ENCODE measurements at regions not wholly inside any gene's neighbourhood (a gene's known extent, or its start where the extent isn't known, plus 50 kb on each side); places are given as distances from the start of the nearest gene placed in this dataset.
"Not testable (repeated sequence)": the region's sequence is repeated elsewhere in the genome, so short reads cannot be mapped to it uniquely, and the experiment has no call there.

DNA sequence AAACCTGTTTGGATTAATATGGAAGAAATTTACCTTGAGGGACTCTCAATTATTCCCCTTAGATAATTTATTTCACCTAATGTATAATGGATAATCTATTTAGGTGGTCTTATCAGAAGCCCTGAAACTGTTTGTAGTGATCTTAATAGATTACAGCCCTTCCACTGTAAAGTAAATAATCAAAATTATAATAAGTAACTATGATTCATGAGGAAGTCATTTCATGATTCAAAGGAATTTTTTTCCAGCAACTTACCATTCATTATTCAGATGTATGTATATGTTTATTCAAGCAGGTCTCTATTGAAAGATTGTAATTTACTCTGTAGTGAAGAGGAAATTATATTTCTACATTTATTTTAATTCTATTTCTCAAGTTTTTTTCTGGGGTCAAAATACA lies 250.6 kb upstream of the ROBO1 start:
- DNase-seq: no peak

DNA sequence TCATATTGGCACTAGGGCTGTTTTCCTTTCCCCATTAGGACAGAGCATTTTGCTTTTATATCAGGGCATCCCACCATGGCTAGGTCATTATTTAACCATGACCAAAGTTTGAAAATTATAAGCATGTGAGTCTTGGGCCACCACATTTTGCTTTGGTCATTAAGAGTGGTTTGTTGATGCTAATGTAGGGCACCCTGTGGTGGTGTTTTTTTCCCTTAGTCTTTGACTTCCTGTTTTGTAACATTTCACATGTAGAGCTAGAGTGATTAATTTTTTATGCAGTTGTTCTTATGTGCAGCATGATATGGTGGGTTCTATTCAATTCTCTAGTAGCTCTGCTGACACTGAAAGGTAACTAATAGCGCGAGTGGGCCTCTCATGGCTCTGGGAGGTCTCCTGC lies 249.6 kb upstream of the ROBO1 start:
- no peak for DNase-seq

DNA sequence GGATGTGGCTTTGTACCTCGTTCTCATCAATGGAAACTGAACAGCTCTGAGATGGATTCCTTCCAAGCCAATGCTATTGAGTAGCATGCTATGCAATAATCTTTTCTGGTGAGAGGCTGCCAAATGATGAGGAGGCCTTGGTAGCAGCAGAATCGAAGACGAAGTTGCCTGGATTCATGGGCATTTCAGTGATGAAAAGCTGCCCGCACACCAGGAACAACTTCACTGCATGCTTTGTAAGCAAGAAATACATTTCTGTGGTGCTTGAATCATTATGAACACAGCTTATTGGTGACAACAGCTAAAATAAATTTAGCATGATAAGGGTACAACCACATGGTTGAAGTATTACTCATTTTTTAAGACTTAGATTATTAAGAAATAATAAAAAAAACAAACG lies 246.8 kb upstream of the ROBO1 start:
- DNase-seq: no peak

- DNase-seq: no peak
These were observed 242.3 kb upstream of the ROBO1 start for GRCh38 chr3:80010021-80010571.

DNA sequence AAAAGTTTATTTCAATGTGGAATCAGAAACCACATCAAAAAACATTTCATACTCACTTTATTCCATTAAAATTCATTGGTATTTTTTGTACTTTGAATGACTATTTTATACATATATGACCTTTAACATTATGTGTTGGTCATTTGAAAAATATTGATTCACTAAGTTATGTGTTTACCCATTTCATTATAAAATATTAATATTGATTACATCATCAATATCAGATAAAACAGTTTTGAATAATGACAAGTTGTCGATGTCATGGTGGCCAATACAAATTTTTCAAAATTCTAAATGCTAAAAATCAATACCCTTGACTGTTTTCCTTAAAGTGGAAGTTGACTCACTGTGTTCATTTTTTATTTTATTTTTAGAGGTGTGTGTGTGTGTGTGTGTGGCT lies 239.7 kb upstream of the ROBO1 start:
- no peak for DNase-seq

DNA sequence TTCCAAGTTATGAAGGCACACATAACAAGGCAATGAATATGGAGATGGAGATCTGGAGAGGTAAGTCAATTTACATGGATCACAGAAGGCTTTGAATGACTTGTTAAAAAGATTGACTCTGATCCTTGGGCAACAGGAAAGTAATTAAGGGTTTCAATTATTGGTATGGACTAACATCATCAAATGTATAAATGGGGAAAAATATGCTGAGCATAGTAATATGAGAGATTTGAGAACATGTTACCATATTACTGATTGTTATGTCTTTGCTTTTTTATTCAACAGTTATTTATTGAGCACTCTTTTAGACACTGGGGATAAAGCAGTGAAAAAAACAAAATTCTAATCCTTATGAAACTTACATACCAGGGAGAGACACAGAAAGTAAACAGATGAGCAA lies 238.5 kb upstream of the ROBO1 start:
- no peak for DNase-seq

- DNase-seq: no peak
These were observed 232.2 kb upstream of the ROBO1 start for GRCh38 chr3:80000022-80000421.

- no peak for DNase-seq
These were observed 226.6 kb upstream of the ROBO1 start for GRCh38 chr3:79994397-79994796.

- no peak for DNase-seq
These were observed 218.5 kb upstream of the ROBO1 start for GRCh38 chr3:79986338-79986737.

- no peak for DNase-seq
These were observed 218.0 kb upstream of the ROBO1 start for GRCh38 chr3:79985816-79986215.

DNA sequence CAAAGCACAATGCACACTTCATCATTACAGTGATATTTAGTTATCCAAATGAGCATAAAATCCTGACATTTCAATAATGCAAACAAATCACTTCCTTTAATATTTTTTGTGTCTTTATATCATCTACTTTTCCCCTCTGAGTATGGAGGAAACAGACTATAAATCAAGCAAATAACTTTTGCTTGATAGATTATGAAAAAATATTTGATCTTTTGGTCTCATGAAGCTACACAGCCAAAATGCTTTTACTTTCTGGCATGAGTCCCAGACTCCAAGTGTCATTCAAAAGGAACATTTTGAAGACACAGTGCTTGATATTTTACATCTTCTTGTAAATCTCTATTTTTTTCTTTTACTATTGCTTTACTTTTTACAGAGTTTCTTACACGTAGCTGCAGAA lies 215.3 kb upstream of the ROBO1 start:
- DNase-seq: no peak

GRCh38 chr3:79979990-79980389 lies 212.2 kb upstream of the ROBO1 start:
- no peak for DNase-seq

GRCh38 chr3:79976466-79976865 lies 208.7 kb upstream of the ROBO1 start:
- no peak for DNase-seq

DNA sequence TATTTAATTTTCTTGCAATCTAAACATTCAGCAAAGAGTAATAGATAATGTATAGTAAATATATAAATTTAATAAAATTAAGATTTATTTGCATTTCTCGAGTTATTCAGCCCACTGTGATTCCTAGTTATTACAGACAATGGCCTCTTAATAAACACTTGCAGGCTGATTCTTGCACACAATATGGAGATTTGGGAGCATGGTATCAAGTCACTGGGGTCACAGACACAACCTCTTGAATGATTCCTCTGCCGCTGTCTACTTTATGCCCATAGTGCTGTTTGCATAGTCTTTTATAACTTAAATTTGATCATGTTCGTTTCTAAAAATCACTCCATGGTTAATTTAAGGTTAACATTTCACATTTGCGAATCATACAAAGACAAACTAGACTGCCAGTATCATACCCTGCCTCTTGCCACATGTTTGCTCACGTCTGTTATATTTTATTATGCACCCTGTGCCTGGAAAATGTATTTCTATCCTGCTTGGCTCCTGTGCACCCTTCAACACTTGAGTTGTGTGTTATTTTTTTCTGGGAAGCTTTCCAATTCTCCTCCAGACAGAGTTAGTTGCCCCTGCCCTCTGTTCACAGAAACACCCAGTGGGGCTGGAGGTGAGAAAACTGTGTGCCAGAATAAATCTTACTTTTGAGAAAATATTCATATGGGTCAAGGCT lies 206.3 kb upstream of the ROBO1 start:
- DNase-seq: no peak

DNA sequence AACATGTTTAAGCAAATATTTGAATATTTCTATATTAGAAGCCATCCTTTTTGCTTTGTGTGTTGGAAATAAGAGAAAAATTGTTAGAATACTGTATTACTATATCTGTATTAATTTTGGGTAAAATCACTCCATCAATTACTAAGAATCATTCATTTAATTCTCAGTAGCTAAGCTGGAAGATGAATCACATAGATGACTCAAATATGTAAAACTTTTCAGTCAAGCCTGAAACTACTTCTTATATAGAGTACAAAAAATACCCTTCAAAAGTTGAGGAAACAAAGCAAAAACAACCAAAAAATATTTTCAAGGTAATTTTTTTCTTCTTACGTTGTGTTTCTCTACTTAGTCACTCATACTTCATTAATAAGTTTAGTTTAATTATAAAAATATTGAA lies 205.7 kb upstream of the ROBO1 start:
- DNase-seq: no peak

DNA sequence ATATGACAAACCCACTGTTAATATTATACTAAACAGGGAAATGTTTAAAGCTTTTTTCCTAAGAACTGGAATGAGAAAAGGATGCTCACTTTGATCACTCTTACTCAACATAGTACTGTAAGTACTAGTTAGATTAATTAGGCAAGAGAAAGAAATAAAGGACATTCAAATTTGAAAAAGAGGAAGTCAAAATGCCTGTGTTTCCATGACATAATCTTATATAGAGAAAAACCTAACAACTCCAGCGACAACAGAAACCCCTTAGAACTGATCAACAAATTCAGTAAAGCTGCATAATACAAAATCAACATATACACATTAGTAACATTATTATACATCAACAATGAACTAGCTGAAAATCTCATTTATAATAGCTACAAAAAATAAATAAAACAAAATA lies 200.6 kb upstream of the ROBO1 start:
- DNase-seq: no peak

DNA sequence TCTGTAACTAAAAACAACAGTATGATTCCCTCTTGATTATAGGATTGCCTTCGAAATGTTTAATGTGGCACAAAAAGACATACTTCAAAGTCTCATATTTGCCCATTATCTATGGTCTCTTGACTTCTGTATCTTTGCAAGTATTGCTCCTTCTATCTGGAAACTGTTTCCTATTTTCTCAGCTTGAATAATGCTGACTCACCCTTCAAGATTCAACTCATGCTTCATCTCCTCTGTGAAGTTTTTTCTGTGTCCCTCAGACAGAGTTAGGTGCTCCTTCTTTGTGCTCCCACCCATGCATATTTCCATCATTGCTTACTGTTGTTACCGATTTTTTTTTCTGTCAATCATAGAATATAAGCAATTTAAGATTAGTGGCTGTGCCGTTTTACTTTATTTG lies 192.8 kb upstream of the ROBO1 start:
- DNase-seq: no peak

DNA sequence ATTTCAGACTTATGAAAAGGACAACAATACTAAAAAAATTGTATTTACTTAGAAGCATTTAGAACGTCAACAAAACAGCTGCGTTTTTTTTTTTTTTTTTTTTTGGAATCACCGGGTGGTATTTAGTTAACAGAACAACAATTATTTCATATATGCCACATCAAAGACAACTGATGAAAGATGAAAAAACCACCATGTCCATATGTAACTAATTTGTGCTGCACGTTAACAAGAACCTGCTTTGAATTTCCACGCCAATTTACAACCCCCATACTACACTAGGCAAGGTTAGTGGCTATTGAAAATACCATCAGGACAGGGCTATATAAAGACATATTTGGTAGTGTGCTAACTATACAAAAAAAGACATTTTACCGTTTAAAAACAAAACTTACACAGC lies 189.3 kb upstream of the ROBO1 start:
- no peak for DNase-seq

GRCh38 chr3:79954756-79955155 lies 187.0 kb upstream of the ROBO1 start:
- no peak for DNase-seq

DNA sequence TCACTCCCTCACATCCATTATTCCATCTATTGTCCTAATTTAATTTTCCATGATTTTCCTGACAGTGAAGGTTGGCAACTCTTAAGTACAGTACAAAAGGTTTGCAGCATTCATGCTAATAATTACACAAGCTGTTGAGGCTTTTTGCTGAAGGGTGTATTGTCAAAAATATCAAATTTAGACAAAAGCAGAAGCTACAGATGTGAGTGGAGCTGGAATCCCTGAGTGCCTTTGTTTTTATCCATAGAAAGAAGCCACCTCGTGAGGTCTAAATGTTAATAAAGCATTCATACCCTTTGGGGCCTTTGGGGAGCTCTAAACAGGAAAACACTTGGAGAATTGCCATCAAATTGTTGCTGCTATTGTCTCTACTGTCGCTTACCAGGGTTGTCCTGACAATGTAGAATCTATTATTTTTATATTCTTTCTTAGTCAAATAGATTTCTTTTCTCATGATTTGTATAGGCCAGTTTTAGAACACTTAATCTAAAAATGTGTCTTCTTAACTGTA lies 185.8 kb upstream of the ROBO1 start:
- DNase-seq: no peak

- not testable (repeated sequence) for DNase-seq
These were observed 183.6 kb upstream of the ROBO1 start for GRCh38 chr3:79951426-79951825.

GRCh38 chr3:79947957-79948356 lies 180.2 kb upstream of the ROBO1 start:
- no peak for DNase-seq

DNA sequence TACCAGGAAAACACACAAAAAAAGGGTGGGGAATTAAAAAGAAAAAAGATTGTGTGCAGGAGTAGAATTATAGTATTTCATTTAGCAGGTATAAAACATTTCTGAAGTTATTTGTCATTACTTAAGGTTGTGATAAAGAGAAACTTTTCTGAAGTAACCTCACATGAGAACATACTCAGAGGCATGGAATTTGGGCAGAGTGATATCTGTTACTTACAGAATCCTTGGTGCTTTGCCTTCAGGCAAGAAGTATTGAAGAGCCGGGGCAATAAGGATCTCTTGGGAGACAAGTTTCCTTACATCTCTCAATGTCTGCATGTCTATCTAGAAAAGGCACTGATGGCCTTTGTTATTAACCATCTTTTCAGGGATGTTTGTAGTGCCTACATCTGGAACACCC lies 179.7 kb upstream of the ROBO1 start:
- no peak for DNase-seq

GRCh38 chr3:79937567-79937966 lies 169.8 kb upstream of the ROBO1 start:
- no peak for DNase-seq

DNA sequence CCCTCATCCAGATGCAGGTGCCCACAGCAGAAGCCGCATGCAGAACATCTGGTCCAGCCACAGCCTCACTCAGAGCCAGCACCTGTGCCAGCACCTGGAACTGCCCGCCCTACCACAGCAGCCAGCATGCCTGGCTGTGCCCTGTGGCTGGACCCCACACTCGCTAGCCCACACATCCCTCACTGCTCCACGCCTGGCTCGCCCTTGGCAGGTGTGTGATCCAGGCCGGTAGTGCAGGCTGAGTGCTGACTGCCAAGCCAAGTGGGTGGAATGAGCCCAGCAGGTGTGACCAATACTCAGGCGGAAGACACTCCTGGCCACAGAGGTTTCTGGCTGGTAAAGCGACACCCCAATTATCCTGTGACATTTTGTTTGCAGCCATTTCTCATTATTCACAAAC lies 162.4 kb upstream of the ROBO1 start:
- DNase-seq: no peak

All from suppressor macrophage treated with lipopolysaccharide for 1 hour (primary cell).